Stomach (tissue), 8 donors: ENCODE measurements at regions not wholly inside any gene's neighbourhood (a gene's known extent, or its start where the extent isn't known, plus 50 kb on each side); places are given as distances from the start of the nearest gene placed in this dataset.

ENCODE experiments used
- DNase-seq, 2 donors: peaks; one replicate each; pipeline versions ENCODE4 v3.0.0 to v3.0.0-alpha.2; 2013 to 2019
- H3K27ac ChIP-seq, 5 donors: fragments of 200-600 bp in 4 of 5; sonication (generic) in 4 of 5; one replicate each; pipeline ENCODE4 v1.5.1; 2013 to 2019; ENCODE audit warnings: mild to moderate bottlenecking in 1 of 5, moderate library complexity in 1 of 5
- H3K27me3 ChIP-seq, 3 donors: fragments of 200-600 bp; sonication (generic); one replicate each; pipeline ENCODE4 v1.5.1; 2017 to 2019; ENCODE audit warnings: mixed run types in 1 of 3
- H3K36me3 ChIP-seq, 4 donors: fragments of 200-600 bp; sonication (generic); 1 replicate in 3 of 4; 2 replicates in 1 of 4; pipeline ENCODE4 v1.5.1; 2016 to 2019
- H3K4me1 ChIP-seq, 4 donors: fragments of 200-600 bp; sonication (generic); one replicate each; pipeline ENCODE4 v1.5.1; 2016 to 2019
- H3K4me3 ChIP-seq, 4 donors: fragments of 200-600 bp; sonication (generic) in 3 of 4; one replicate each; pipeline ENCODE4 v1.5.1; 2016 to 2019; ENCODE audit warnings: mild to moderate bottlenecking in 1 of 4
- H3K9me3 ChIP-seq, 4 donors: fragments of 200-600 bp; sonication (generic); one replicate each; pipeline ENCODE4 v1.5.1; 2016 to 2019
- CTCF ChIP-seq, 7 experiments: fragments of 450-650 bp in 4 of 7; fragments of 200-600 bp in 3 of 7; sonication (generic) in 3 of 7; IDR thresholded peaks; one replicate each; pipeline ENCODE4 v1.5.1; 2016 to 2019; ENCODE audit warnings: antibody characterized with exemption in 7 of 7, control low read depth in 2 of 7, mild to moderate bottlenecking in 1 of 7
- EP300 ChIP-seq: sonication (generic); formaldehyde crosslinking; IDR thresholded peaks from one replicate; pipeline ENCODE4 v1.6.1; 2017; ENCODE audit warnings: antibody characterized with exemption
- POLR2A ChIP-seq, 4 donors: fragments of 450-650 bp; IDR thresholded peaks; one replicate each; pipeline ENCODE4 v1.6.1; 2016; ENCODE audit warnings: antibody characterized with exemption in 4 of 4, control low read depth in 2 of 4, mild to moderate bottlenecking in 1 of 4, moderate library complexity in 1 of 4
- POLR2AphosphoS5 ChIP-seq, 3 donors: sonication (generic); formaldehyde crosslinking; IDR thresholded peaks; one replicate each; pipeline ENCODE4 v1.6.1; 2016; ENCODE audit warnings: antibody characterized with exemption in 3 of 3
- WGBS, 5 donors: extraction: QIAGEN DNeasy Blood & Tissue Kit in 3 of 5; methylation state at CpG; one replicate each; pipeline versions ENCODE4 v1.1.5 to v1.1.7; 2013 to 2018; 5-methylcytosine and 5-hydroxymethylcytosine counted together
- intact Hi-C: fragments of 100-400 bp; cut with DNase I; formaldehyde crosslinking; loops from one replicate; pipeline ENCODE4 v1.15.1; 2023; ENCODE audit warnings: low total_unique reads
- donor health status: healthy with polysubstance abuse.
- donor health status: Bipolar disorder and iron deficiency.
- donor health status: healthy.

GRCh38 chr13:64441740-64442139 lies 2788.4 kb downstream of the PCDH9 start:
- no peak for DNase-seq
- WGBS, 5 donors: 68 to 87% (median 78%) methylated on average over 1 of the region's 1 CpG
- intact Hi-C loops: no loop called here
- Histone ChIP-seq H3K36me3 (no peaks in the 10 kb centered on the region), H3K27me3 (no peaks in the 10 kb centered on the region), H3K4me1 (no peaks in the 10 kb centered on the region), H3K4me3 (no peak overlapping the region), H3K27ac (no peak overlapping the region), H3K9me3 (no peaks in the 10 kb centered on the region)
- no peak for TF ChIP-seq CTCF (IDR thresholded peaks at IDR 0.05)
- TF ChIP-seq EP300: no peak
- TF ChIP-seq POLR2A (IDR thresholded peaks at IDR 0.05): no peak
- TF ChIP-seq POLR2AphosphoS5 (IDR thresholded peaks at IDR 0.05): no peak

GRCh38 chr13:64438084-64438483 lies 2792.1 kb downstream of the PCDH9 start:
- Histone ChIP-seq H3K9me3 (no peaks in the 10 kb centered on the region), H3K4me1 (no peaks in the 10 kb centered on the region), H3K27ac (no peak overlapping the region), H3K36me3 (no peaks in the 10 kb centered on the region), H3K4me3 (no peak overlapping the region), H3K27me3 (no peaks in the 10 kb centered on the region)
- TF ChIP-seq EP300: no peak
- no peak for TF ChIP-seq POLR2A (IDR thresholded peaks at IDR 0.05)
- no peak for TF ChIP-seq CTCF (IDR thresholded peaks at IDR 0.05)
- no peak for DNase-seq
- 77 to 92% (median 89%) methylated on average over 2 of the region's 2 CpGs for WGBS, 5 donors
- intact Hi-C loops: no loop called here

GRCh38 chr13:64429691-64430090 lies 2800.4 kb downstream of the PCDH9 start:
- TF ChIP-seq EP300 (no peak), POLR2AphosphoS5 (IDR thresholded peaks at IDR 0.05) (no peak), POLR2A (IDR thresholded peaks at IDR 0.05) (no peak), CTCF (IDR thresholded peaks at IDR 0.05) (no peak)

GRCh38 chr13:64428196-64428595 lies 2801.9 kb downstream of the PCDH9 start:
- Histone ChIP-seq H3K4me1 (no peaks in the 10 kb centered on the region), H3K27ac (no peak overlapping the region), H3K4me3 (no peak overlapping the region), H3K36me3 (no peaks in the 10 kb centered on the region), H3K9me3 (no peaks in the 10 kb centered on the region), H3K27me3 (no peaks in the 10 kb centered on the region)
- TF ChIP-seq POLR2AphosphoS5 (IDR thresholded peaks at IDR 0.05): no peak
- intact Hi-C loops: no loop called here
- DNase-seq: no peak

More at GRCh38 chr13:64429691-64430090, 2800.4 kb downstream of the PCDH9 start:
- Histone ChIP-seq H3K4me3 (no peak overlapping the region), H3K9me3 (no peaks in the 10 kb centered on the region), H3K4me1 (no peaks in the 10 kb centered on the region), H3K36me3 (no peaks in the 10 kb centered on the region), H3K27ac (no peak overlapping the region), H3K27me3 (no peaks in the 10 kb centered on the region)
- no peak for DNase-seq
- intact Hi-C loops: no loop called here
- 58 to 94% (median 91%) methylated on average over 2 of the region's 2 CpGs for WGBS, 5 donors

GRCh38 chr13:64423467-64423866 lies 2806.7 kb downstream of the PCDH9 start:
- Histone ChIP-seq H3K9me3 (no peaks in the 10 kb centered on the region), H3K4me1 (no peaks in the 10 kb centered on the region), H3K36me3 (no peaks in the 10 kb centered on the region), H3K27me3 (no peaks in the 10 kb centered on the region), H3K27ac (no peak overlapping the region), H3K4me3 (no peak overlapping the region)
- intact Hi-C loops: no loop called here
- WGBS, 5 donors: 9 to 57% (median 41%) methylated on average over 1 of the region's 1 CpG
- no peak for DNase-seq
- TF ChIP-seq EP300: no peak
- TF ChIP-seq CTCF (IDR thresholded peaks at IDR 0.05): no peak
